GM12872 (cell line): ENCODE measurements at regions not wholly inside any gene's neighbourhood (a gene's known extent, or its start where the extent isn't known, plus 50 kb on each side); places are given as distances from the start of the nearest gene placed in this dataset.

ENCODE experiments used
- TF ChIP-seq, protein P1 (sequence below): IDR thresholded peaks from 3 replicates; pipeline ENCODE4 v1.5.1; 2011; ENCODE audit warnings: low read depth, mild to moderate bottlenecking, low read length, moderate library complexity; ENCODE audit not compliant: insufficient read depth

DNA sequence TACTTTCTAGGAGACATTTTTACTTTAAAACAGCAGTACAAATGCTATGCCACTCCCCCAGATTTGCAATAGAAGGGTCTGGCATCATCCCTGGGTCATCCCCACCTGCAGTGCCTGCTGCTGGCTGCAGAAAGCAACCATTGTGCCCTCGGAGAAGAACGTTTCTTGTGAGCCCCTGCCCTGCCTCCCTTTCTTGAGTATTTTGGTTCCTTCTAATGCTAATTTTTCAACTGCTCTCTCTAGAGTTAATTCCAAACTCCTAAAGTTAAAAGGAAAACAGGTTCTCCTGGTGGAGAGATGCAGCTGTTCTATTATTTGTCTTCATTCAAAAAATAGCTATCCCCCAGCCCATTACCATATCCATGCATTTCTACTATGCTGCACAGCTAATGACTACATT is 107.1 kb downstream of the IDS start:
- TF ChIP-seq, protein P1, sequence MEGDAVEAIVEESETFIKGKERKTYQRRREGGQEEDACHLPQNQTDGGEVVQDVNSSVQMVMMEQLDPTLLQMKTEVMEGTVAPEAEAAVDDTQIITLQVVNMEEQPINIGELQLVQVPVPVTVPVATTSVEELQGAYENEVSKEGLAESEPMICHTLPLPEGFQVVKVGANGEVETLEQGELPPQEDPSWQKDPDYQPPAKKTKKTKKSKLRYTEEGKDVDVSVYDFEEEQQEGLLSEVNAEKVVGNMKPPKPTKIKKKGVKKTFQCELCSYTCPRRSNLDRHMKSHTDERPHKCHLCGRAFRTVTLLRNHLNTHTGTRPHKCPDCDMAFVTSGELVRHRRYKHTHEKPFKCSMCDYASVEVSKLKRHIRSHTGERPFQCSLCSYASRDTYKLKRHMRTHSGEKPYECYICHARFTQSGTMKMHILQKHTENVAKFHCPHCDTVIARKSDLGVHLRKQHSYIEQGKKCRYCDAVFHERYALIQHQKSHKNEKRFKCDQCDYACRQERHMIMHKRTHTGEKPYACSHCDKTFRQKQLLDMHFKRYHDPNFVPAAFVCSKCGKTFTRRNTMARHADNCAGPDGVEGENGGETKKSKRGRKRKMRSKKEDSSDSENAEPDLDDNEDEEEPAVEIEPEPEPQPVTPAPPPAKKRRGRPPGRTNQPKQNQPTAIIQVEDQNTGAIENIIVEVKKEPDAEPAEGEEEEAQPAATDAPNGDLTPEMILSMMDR, result no peak

DNA sequence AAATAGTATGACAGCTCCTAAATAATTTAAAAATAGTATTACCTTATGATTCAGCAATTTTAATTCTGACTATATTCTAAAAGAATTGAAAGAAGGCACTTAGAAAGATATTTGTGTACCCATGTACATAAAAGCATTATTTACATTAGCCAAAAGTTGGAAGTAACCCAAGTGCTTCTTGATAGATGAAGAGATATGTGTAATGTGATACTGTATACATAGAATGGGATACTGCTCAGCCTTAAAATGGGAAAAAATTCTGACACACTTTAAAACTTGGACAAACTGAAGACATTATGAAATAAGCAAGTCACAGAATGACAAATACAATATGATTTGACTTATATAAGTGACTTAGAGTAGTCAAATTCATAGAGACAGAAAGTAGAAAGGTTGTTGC is 112.2 kb downstream of the IDS start:
- TF ChIP-seq, protein P1, result no peak

DNA sequence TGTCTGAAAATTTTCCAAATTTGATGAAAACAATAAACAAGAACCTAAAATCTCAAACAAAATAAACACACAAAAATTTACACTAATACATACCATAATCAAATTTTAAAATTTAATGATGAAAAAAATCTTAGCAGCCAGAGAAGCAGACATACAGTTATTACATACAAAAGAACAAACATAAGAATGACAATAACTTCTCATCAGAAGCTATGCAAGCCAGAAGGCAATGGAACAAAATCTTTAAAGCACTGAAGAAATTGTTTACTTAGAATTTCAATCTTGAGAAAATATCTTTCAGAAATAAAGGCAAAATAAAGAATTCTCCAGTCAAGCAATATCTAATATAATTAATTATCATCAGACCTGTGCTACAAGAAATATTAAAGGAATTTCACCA is 121.3 kb downstream of the IDS start:
- TF ChIP-seq, protein P1, result no peak

DNA sequence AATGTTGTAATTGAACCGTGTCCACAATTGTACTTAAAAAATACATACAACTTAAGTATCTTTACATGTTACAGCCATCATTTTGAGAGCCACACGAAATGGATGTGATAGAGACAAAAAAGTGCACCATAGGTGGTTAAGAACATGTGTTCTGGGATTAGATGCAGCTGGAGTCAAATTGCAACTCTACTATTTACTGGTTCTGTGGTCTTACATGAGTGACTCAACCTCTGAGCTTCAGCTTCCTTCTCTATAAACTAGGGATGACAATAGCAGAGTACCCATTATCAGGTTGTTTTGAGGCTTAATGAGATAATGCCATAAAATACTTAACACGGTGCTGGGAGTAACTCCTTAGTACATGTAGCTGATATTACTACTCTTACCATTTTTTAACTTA is 130.4 kb downstream of the IDS start:
- TF ChIP-seq, protein P1, result no peak

DNA sequence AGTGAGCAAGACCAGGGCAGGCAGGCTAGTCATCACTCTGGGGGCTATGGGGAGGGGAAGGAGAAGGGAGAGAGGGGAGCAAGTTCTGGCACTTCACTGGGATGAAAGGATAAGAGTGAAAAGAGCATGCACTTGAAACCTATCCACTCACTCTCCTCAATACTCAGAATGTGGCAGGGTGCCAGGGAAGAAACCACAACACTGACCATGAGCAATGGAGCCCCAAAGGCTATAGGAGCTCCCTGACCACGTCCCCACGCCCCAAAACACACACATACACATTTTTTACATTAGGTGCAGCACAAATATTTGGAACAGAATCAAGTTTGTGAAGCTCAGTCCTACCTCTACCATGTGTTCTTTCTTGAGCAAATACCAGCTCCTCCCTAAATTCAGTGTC is 132.2 kb downstream of the IDS start:
- TF ChIP-seq, protein P1, result no peak

DNA sequence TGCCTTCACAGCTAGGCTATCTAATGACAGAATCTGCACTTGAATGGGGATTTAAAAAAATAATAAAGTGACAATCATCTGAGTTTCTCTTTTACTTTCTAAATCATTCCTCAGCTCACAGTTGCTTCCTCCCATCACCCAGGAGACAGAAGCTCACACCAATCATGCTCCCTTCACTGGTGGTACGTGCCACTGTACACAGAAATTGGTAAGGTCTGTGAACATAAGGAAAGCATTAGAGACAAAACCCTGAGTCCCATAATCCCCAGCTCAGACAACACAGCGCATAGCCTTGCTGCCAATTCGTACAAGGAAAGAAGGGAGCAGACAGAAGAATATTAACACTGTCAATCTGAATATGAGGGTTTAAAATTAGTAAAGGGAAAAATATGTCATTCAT is 133.1 kb downstream of the IDS start:
- TF ChIP-seq, protein P1, result no peak

DNA sequence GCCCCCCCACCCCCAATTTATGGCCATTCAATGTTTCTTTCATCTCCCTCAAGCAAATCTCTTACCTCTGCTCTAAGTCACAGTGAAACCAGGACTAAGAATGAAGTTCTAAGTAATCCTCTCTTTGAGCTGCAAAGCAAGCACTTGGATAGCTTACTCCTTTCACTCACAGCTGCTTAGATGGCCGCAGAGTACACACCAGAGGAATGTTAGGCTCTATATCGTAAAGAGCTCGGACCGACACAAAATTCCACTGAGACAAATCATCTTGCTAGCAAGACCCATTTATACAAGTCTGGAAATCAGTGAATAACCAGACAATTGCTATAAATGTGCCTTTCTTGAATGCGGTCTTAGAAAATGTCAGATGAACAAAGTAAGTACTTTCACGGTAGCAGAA is 135.0 kb downstream of the IDS start:
- TF ChIP-seq, protein P1, result no peak

DNA sequence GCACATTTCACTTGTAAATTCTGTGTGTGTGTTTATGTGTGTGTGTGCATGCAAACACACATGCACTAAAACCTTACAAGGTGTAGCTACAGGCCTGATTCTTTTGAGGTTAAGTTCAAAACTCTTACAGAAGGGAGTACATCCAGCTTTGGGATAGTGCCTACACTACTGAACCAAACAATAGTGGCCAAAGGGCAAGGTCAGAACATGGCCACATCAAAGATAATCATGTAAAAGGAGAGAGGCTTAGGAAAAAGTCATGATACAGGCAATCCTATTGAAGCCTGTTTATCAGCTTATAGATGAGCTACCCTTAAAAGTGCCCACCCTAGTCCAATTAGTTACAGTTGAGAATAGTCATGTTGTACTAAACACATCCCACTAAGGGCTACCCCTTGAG is 139.6 kb downstream of the IDS start:
- TF ChIP-seq, protein P1, result no peak
